AG04449 (cell line): ENCODE measurements at regions not wholly inside any gene's neighbourhood (a gene's known extent, or its start where the extent isn't known, plus 50 kb on each side); places are given as distances from the start of the nearest gene placed in this dataset.

Source experiments
- CTCF ChIA-PET: fragments of 350-600 bp; formaldehyde crosslinking; extraction: SDS; loops from one replicate; lab custom pipeline; 2021; ENCODE audit warnings: antibody characterized with exemption; lab: Yijun Ruan, JAX
- POLR2A ChIA-PET: fragments of 400-600, 350-600 bp; formaldehyde crosslinking; extraction: SDS; loops from one replicate; lab custom pipeline; 2020; ENCODE audit warnings: antibody characterized with exemption, inconsistent platforms; lab: Yijun Ruan, JAX
- DNase-seq: peaks from one replicate; pipeline ENCODE4 v3.0.0-alpha.2; 2010; ENCODE audit warnings: low read depth, low spot score
- H3K4me3 ChIP-seq: 2 replicates; pipeline ENCODE4 v1.5.1; 2011; ENCODE audit warnings: low read depth, mild to moderate bottlenecking, control low read depth, low read length
- CTCF ChIP-seq: IDR thresholded peaks from one replicate; pipeline ENCODE4 v1.5.1; 2011; ENCODE audit warnings: mild to moderate bottlenecking, moderate library complexity, low read length, control low read depth, inconsistent platforms; ENCODE audit not compliant: insufficient read depth; ENCODE audit errors: missing control alignments

- H3K4me3 ChIP-seq = no peak overlapping the region
- POLR2A ChIA-PET = no interaction called here
- no peak for DNase-seq
- CTCF ChIA-PET = interaction anchor here (1.5 to 1.6 kb wide), 3 partner anchors 14 to 104 kb away, joined by 4 to 8 read pairs (median 5); no protein-coding TSS in a partner anchor
- no peak for TF ChIP-seq CTCF
Observed at GRCh38 chr2:43124687-43125057, 101.7 kb downstream of the ZFP36L2 start.

- no peak for DNase-seq
- TF ChIP-seq CTCF = no peak
- H3K4me3 ChIP-seq = no peak overlapping the region
- POLR2A ChIA-PET = no interaction called here
- CTCF ChIA-PET = interaction anchor here (1.5 to 1.6 kb wide), 2 partner anchors 13 to 18 kb away, joined by 4 to 5 read pairs; no protein-coding TSS in a partner anchor
Observed at GRCh38 chr2:43123981-43124686, 102.3 kb downstream of the ZFP36L2 start.

- DNase-seq = no peak
- H3K4me3 ChIP-seq = no peak overlapping the region
- POLR2A ChIA-PET = no interaction called here
- CTCF ChIA-PET = interaction anchor here (1.0 to 1.4 kb wide), 2 partner anchors 26 to 102 kb away, joined by 3 read pairs; no protein-coding TSS in a partner anchor
- no peak for TF ChIP-seq CTCF
Observed at GRCh38 chr2:43123486-43123885, 102.9 kb downstream of the ZFP36L2 start.

GRCh38 chr2:43123028-43123427 is 103.4 kb downstream of the ZFP36L2 start:
- no peak overlapping the region for H3K4me3 ChIP-seq
- POLR2A ChIA-PET = no interaction called here
- no peak for DNase-seq
- CTCF ChIA-PET = interaction anchor here (1.0 to 1.4 kb wide), 2 partner anchors 25 to 102 kb away, joined by 3 read pairs; no protein-coding TSS in a partner anchor
- no peak for TF ChIP-seq CTCF

- no peak overlapping the region for H3K4me3 ChIP-seq
- ChIA-PET POLR2A (no interaction called here), CTCF (interaction anchor here (1.0 to 1.4 kb wide), 3 partner anchors 9 to 103 kb away, joined by 3 to 8 read pairs (median 3); no protein-coding TSS in a partner anchor)
- TF ChIP-seq CTCF = no peak
- no peak for DNase-seq
Observed at GRCh38 chr2:43121580-43122314, 104.7 kb downstream of the ZFP36L2 start.

GRCh38 chr2:43119303-43119702 is 107.1 kb downstream of the ZFP36L2 start:
- CTCF ChIA-PET = interaction anchor here (1.4 kb wide), 1 partner anchor 10 kb away, joined by 4 read pairs; no protein-coding TSS in a partner anchor
- no peak for DNase-seq
- POLR2A ChIA-PET = no interaction called here
- H3K4me3 ChIP-seq = no peak overlapping the region
- no peak for TF ChIP-seq CTCF
